ENCODE measurements at regions not wholly inside any gene's neighbourhood (a gene's known extent, or its start where the extent isn't known, plus 50 kb on each side); places are given as distances from the start of the nearest gene placed in this dataset.

DNA sequence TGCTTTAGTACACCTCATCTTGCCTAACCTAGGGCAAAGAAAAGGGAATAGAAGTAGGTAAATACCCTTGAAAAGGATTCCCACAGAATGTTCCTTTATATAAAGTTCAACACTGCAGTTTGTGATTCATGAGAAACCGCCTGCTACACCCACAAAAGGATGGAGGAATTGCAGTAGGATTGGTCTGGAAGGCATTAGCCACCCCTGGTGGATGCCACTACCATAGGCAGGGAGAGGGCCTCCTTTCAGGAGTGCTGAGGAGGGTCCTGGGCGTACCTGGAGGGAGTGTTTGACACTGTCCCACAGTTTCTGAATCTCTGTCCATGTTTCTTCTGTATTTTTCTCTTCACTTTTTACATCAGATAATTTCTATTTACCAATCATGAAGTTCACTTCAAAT lies 221.8 kb upstream of the TMEM72 start:
- DNase-seq: no peak

DNA sequence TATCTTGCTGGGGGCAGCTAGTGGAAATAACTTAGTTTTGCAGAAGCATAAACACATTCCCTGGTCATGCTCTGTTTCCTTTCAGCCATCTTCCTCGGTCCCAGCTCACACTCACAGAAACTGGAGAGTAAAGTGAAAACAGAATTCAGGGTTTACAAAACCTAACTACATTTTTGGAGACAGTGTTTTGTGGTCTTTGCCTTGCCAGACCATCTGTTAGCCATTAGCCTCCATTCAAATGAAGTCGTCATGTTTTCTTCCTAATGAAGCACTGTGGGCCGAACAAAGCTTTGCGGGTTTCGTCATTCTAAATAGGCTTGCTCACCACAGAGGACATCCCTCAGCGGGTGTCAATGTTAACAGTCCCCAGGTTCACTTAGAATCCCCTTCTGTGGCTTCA lies 214.6 kb upstream of the TMEM72 start:
- no peak for DNase-seq

DNA sequence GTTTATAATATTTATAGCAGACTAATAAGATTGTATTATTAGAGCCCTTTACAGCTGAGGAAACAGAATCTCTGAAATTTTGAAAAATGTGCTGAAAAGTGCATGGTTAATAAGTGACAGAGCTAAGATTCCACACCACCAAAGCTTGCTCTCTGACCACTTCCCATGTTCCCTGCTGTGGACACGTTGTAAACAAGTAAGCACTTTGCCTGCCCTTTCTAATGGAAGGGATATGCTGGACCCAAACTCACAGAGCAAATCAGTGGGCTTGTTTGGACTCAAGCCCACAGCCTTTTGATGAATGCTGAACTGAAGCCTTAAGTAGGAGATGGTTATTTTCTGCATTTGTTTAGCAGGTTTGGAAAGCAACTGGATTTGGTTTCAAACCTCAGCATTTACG lies 214.0 kb upstream of the TMEM72 start:
- DNase-seq: no peak

DNA sequence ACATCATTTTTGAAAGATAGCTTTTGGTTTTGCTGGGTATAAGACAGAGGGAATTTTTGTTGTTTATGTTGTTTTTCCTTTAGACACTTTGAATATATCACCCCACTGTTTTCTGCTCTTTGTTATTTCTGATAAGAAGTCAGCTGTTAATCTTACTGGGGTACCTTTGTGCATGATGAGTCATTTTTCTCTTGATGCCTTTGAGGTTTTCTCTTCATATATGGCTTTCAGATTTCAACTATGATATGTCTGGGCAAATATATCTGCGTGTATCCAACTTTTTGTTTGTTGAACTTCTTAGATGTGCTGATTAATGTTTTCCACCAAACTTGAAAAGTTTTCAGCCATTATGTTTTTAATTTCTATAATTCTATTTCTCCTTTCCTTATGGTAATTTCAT lies 208.6 kb upstream of the TMEM72 start:
- DNase-seq: no peak

DNA sequence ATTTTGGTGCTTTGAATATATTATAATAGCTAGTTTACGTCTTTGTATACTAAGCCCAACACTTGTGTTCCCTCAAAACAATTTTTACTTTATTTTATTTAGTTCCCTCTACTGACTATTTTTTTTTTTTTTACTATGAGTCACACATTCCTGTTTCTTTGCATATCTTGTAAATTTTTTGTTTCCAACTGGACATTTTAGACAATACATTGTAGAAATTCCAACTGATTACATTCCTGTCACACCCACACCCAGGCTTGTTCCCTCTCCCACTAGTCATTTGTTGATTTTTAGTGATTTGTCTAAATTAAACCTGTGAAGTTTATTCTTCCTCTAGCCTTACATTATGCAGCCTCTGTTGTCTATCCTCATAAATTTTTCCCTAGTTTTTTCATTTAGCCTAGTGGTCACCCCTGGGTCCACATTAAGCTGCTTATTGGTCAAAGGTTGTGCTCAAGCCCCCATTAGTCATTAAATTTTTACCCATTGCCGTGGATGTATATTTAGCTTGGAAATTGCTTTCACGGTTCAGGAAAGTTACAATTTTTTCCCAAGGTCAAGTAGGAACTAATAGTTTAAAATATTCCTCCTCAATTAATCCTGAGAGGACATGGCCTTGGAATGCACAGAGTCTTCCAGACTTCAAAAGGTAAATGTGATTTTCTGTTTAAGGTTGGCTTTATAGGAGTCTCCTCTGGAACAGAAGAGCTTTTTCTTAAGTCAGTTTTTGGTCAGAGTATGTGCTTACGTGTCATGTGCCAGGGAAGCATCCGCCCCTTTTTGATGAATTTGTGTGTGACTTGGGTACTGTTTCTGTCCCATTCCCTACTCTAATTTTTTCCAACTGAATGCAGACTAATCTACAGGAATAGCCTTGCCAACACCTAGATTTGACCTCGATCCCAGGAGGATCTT lies 207.6 kb upstream of the TMEM72 start:
- DNase-seq: no peak

DNA sequence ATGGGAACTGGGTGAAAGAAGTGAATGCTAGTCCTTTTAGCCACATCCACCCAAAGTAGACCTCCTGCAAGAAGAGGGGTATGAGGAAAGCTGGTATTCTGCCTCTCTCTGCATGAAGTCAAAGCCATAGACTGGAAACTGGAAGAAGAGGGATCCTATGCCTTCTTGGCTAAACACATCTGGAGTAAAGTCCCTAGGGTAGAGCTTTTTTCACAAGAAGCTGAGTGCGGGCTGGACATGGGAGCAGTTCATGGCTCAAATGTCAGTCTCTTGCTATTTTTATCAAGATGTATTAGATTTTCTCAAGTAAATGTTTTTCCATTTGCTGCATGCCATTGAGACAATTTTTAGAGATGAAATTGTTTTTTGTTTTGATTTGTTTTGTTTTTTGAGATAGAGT lies 206.5 kb upstream of the TMEM72 start:
- DNase-seq: no peak

DNA sequence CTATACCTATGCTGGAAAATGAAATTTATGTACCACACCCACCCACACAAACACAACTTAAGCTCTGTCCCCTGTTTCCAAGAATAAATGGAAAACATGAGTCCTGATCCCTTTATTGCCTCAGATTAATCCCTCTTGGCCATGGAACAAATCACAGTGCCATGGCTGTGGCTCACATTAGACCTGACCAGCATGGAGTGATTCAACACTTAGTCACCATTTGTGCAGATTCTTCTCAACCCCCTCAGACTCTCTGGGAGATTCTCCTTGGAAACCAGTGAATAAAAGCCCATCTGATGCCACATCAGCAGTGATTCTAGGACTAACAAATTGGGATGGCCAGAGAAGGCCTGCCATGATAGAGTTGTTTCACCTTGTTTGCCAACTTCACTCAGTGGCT lies 204.4 kb upstream of the TMEM72 start:
- DNase-seq: no peak

DNA sequence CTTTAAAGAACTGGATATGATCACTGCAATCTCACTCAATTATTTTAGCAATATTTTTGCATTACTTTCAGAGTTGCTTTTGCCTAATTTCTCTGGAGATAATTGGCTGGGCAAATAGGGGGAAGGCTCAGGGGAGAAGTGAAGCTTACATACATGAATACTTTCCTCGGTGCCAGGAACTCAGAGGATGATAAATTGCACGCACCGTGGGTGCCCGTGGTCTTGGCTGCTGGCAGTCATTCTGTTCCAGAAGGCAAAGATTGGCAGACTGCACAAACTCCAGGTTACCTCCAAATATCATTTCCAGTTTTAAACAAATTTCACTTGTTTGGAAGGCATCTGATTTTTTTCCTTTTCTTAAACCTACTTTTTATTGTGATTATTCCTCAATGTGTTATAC lies 197.8 kb upstream of the TMEM72 start:
- no peak for DNase-seq

DNA sequence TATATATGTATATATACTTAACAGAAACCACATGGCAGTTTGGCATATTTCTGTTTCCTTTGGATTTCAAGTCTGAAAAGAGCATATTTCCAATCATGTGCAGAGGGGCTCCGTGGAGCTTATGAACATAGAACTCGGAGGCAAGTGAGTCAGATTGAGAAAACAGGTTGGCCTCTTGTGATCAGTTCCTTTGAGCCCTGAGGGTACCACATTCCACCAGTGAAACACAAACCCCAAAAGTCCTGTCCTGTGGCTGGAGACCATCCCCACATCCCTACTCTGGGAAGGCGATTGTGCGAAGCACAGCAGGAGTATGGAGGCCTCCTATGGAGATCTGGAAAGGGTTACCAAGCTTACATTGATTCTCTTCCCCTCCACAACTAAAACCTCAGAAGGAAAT lies 196.7 kb upstream of the TMEM72 start:
- DNase-seq: no peak

DNA sequence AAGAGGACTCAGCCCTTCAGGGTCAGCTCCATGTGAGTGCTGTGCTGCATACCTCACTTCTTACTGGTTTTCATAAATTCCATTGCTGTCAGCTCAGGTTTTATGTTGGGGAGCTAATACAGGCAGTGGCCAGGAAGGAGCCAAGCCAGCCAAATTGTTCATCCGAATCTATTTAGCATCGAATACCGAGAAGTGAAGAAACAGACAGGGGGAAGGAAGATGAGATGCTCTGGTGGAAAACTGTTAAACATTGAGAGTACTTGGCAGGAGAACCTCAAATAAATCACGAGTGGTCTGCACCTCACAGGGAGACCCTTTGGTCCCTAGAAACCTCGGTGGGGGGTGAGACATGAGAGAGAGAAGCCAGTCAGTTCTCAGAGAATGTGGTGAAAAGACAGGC lies 196.0 kb upstream of the TMEM72 start:
- no peak for DNase-seq

DNA sequence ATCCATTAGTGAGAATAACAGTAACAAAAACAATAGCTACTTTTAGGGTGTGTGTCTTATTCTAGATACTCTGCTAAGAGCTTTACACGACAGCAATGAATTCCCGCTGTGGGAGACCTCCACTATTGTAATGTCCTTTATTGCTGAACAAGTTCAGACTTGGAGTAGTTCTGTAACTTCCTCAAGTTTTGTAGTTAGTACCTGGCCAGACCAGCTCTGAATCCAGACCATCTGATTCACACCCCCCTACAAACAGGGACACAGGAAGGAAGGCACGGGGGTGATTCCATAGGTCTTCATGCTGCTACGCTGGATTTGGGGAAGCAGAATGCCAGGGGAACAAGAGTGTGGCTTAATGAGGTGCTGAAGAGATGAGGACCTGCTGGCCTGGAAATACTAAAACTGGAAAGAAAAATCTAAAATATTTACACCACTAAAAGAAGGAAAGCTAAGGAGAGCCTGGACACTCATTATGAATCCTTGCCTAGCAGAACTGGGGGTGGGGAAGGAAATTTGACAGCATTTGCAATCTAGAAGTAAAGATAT lies 194.6 kb upstream of the TMEM72 start:
- no peak for DNase-seq

DNA sequence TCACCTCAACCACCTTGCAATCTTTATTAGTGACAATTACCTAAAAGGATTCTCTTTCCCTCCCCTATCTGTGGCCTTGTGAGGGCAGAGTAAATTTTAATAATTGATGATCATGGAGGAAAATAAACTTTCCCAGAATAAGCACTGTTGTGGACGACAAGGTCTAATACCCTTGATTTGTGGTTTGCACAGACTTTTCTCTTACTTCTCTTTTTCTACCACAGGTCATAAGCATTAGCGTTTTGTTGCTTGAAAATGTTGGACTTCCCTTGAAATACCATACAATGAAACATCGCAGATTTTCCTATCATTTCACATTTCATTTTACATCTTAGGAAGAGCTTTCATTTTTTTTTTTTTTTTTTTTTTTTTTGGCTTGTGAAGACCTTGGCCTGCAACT lies 188.1 kb upstream of the TMEM72 start:
- no peak for DNase-seq

DNA sequence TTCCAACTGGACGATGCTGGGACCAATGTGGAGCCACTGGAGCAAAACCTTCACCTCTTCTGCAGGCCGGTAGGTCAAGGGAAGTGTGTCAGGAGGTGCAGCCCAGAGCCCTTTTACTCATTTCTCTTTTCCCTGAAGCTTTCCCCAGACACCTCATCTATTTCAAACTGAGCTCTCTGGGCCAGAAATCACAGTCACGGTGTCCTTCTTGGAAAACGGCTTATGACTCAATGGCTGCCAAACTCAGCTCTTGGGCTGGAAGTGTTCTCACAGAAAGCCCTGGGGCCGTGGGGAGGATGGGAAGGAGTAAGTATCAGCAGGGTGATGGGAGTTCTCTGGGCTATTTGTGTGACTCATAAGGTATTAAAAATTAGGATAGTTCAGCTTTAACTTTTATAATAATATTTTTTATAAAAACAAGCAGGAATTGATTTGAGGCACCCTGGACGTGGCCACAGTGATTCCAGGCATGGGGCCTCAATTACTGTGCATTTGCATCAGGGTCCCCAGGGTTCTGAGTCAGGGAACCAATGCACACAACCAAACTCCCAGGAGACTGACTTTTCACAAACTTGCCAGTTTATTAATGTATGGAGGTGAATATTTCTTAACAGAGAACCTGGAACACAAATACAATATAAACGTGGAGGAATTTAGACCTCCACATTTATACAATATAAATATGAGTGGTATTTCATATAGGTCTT lies 187.4 kb upstream of the TMEM72 start:
- DNase-seq: no peak

DNA sequence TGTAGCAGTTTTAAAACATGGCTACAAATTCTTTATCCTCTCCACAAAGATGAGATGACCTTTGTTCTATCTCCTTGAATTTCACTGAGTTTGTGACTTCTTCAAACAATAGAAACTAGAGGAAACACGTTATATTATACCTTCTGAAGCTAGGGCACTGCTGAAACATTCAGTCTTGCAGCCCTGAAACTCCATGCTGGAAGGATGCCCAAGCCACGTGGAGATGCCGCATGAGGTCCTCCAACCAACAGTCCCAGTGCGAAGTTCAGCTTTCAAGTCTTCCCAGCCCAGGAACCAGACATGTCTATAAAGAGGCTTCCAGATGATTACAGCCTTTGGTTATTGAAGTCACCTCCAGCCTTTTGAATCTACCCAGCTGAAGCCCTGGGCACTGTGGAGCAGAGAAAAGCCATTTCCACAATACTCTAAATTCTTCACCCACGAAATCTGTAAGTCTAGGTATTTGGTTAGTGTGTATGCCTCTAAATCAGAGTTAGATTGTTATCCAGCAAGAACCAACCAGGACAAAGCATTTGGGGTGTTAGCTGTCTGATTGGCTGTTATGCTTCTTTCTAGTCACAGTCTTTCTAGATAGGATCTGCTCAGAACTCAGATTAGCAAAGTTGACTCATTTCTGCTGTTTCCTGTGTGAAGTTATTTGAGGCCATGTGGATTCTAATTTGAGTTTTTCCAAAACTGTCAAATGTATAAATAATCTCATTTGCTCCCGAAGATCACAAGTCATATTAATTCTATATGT lies 186.5 kb upstream of the TMEM72 start:
- DNase-seq: no peak

DNA sequence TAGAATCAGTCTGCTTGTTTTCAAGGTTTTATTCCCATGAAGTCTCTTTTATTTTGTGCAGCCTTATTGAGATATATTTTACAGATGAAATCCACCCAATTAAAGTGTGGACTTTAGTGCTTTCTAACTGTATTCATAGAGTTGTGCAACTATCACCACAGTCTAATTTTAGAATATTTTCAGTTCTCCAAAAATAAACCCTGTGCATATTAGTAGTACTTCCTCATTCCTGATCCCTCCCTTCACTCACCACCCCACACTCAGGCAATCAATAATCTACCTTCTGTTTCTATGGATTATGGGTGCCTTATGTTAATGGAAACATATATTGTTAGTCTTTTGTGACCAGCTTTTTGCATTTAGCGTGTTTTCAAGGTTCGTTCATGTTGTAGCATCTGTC lies 185.7 kb upstream of the TMEM72 start:
- DNase-seq: no peak

DNA sequence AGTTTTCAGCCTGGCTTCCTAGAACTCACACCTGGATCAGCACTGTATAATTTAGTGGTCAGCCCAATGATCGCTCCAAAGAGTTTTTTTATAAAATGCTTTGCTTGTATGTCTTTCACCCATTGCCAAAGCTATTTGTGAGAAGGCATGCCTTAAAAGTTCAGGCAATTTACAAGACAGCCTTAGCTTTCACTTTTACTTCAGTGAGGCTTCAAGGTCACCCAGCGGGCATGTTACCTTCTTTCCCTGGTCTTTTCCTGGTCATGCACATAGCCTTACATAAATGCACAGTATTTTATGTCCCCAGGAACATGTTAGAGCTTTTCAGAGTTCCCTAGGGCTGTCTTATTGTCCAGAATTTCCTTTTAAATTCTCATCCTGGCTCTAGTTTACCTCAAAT lies 179.9 kb upstream of the TMEM72 start:
- DNase-seq: no peak

DNA sequence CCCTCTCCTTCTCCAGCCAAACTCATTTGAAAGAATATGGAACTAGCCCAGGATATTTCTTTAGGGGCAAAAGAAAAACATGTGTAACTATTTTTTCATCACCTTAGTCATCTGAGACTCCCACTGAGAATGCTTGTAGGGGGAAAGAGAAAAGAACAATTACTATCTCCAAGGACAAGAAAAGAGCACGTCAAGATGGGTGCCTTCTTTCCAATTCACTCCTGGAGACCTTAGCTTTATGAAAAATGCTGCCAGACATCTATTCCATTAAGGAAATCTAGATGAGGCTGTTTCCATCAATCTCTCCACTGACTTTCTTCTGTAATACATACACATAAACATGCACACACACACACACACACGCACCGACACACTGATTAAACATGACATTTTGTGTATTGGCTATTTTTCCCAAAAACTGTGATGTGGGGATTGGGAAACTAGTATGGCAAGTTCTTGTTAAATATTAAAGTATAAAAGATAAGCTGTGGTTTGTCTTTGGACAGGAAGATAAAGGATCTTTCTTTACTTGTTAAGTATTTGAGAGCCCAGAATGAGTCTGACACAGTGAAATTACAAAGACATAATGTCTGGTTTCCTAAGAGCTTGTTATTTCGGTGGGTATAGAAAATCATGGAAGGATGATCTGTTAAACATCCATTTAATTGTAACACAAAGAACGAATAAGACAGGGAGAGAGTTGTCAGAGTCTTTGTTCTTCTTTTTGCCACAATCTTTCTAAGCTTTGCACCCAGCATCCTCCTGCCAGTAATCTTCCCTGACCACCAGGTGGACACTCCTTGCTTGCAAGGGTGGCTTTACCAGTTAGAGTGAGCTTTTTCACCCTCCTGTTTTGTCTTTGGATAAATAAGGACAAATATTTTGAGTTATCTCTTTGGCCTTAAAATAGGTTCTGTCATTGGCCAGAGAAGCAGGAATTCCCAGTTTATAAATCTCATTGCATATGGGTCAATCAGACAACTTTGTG lies 177.3 kb upstream of the TMEM72 start:
- DNase-seq: no peak

DNA sequence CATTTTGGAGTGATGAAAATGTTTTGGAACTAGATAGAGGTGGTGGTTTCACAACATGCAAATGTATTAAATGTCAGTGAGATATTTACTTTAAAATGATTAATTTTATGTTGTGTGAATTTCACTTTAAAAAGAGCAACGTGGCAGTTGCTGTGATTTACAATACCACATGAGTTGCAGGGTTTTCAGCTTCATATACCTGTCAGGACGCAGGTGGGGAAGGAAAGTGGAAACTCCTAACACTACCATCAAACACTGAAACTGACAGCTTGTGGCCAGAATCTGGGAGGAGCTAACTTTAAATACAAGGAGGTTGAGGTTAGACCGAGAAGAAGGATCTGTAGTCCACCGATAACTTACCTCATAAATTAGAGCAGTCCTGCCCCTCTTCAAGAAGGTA lies 168.9 kb upstream of the TMEM72 start:
- no peak for DNase-seq

DNA sequence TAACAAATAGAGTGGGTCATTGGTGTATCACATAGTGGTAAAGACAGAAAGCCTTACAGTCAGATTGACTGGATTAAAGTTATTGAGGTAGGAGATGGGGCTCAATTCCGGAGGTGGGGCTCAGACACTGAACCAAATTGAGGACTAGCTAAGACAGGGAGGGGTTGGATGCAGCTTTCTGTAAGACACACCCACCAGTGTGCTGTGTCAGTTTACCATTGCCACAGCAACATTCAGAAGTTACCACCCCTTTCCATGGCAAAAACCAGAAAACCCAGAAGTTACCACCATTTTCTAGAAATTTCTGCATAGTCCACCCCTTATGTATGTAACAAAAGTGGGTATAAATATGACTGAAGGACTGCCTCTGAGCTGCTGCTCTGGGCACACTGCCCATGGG lies 167.6 kb upstream of the TMEM72 start:
- DNase-seq: no peak

DNA sequence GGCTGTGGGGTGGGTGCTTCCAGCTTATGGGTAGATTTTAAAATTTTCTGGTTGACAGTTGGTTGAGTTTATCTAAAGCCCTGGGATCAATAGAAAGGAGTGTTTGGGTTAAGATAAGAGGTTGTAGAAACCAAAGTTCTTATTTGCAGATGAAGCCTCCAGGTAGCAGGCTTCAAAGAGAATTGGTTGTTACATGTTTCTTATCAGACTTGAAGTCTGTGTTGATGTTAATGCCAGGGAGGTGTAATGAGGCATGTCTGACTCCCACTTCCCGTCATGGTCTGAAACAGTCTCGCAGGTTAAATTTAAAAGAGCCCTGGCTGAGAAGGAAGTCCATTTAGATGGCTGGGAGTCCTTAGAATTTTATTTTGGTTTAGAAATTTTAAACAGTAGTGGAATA lies 165.2 kb upstream of the TMEM72 start:
- no peak for DNase-seq

DNA sequence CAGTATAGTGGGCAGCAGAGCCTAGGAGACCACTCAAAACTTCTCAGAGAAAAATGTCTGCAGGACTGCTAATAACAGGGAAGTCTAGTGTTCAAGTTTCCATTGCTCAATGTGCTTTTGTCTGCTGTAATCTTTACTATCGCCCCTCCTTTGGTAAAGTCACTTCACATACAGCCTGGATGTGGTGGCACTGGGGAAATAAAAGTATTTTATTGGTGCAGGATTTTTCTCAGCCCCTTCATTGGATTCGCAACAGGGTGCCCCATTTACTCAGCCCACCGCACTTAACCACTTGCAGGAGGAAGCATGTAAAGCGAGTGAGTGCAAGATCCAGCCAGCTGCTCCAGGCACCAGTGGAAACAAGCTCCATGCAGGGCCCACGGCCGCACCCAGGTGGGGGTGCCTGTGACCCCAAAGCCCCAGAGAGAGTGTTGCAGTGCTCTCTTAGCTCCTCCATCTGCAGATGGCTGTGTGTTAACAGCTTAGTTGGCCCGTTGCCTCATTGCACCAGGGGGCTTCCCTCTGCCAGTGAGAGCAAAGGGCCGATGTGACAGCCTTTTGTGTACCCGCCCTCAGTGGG lies 163.5 kb upstream of the TMEM72 start:
- no peak for DNase-seq

DNA sequence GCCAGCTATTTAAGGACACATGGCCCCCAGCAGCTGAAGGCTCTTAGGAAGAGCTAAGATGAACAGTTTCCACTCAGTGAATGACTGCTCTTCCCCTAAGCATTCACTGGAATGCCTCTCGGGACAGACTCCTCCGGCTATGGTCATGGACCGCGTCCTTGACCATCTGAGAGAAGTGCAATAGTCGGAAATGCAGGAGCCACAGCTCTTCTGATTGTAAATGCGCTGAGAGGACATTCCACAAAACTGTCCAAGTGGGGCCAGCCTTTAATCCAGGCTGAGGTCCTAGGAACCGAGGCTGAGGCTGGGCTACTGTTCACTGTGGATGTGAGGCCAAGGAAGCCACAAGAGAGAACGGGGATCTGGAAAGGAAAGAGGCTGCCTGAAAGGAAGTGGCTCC lies 162.0 kb upstream of the TMEM72 start:
- DNase-seq: no peak

All from midbrain (tissue), 1 donor.